22Rv1 (cell line): ENCODE measurements at regions not wholly inside any gene's neighbourhood (a gene's known extent, or its start where the extent isn't known, plus 50 kb on each side); places are given as distances from the start of the nearest gene placed in this dataset.

ENCODE experiments used
- H3K27ac ChIP-seq: fragments of 450-650 bp; 2 replicates; pipeline ENCODE4 v1.5.1; 2017
- CTCF ChIP-seq: fragments of 450-650 bp; IDR thresholded peaks from 2 replicates; pipeline ENCODE4 v1.5.1; 2017; ENCODE audit warnings: mild to moderate bottlenecking
- ZFX ChIP-seq: fragments of 450-650 bp; IDR thresholded peaks from 2 replicates; pipeline ENCODE4 v1.6.1; 2017; ENCODE audit warnings: antibody characterized with exemption, borderline replicate concordance

- no peak overlapping the region for H3K27ac ChIP-seq
- peak; percentile 48 for TF ChIP-seq CTCF
- TF ChIP-seq ZFX = no peak
Observed at GRCh38 chr6:8888468-8888867, 453.1 kb upstream of the SLC35B3 start.

- H3K27ac ChIP-seq = no peak overlapping the region
- no peak for TF ChIP-seq CTCF
- no peak for TF ChIP-seq ZFX
Observed at GRCh38 chr6:8881663-8882062, 446.3 kb upstream of the SLC35B3 start.

- TF ChIP-seq CTCF = no peak
- TF ChIP-seq ZFX = no peak
- H3K27ac ChIP-seq = no peak overlapping the region
Observed at GRCh38 chr6:8879334-8879733, 444.0 kb upstream of the SLC35B3 start.

- no peak for TF ChIP-seq CTCF
- no peak for TF ChIP-seq ZFX
- H3K27ac ChIP-seq = no peak overlapping the region
Observed at GRCh38 chr6:8875986-8876385, 440.6 kb upstream of the SLC35B3 start.

GRCh38 chr6:8872589-8872988 lies 437.2 kb upstream of the SLC35B3 start:
- TF ChIP-seq ZFX (no peak), CTCF (no peak)
- no peak overlapping the region for H3K27ac ChIP-seq

GRCh38 chr6:8865451-8865850 lies 430.1 kb upstream of the SLC35B3 start:
- no peak overlapping the region for H3K27ac ChIP-seq
- no peak for TF ChIP-seq CTCF
- no peak for TF ChIP-seq ZFX

- TF ChIP-seq CTCF (no peak), ZFX (no peak)
- H3K27ac ChIP-seq = no peak overlapping the region
Observed at GRCh38 chr6:8860671-8861070, 425.3 kb upstream of the SLC35B3 start.
